Cerebellar nuclear complex (tissue), 1 donor: ENCODE measurements at regions not wholly inside any gene's neighbourhood (a gene's known extent, or its start where the extent isn't known, plus 50 kb on each side); places are given as distances from the start of the nearest gene placed in this dataset.
"Not testable (repeated sequence)": the region's sequence is repeated elsewhere in the genome, so short reads cannot be mapped to it uniquely, and the experiment has no call there.

Experiments
- DNase-seq, 2 experiments: peaks; one replicate each; lab custom pipeline; 2025; lab: John Stamatoyannopoulos, UW

DNA sequence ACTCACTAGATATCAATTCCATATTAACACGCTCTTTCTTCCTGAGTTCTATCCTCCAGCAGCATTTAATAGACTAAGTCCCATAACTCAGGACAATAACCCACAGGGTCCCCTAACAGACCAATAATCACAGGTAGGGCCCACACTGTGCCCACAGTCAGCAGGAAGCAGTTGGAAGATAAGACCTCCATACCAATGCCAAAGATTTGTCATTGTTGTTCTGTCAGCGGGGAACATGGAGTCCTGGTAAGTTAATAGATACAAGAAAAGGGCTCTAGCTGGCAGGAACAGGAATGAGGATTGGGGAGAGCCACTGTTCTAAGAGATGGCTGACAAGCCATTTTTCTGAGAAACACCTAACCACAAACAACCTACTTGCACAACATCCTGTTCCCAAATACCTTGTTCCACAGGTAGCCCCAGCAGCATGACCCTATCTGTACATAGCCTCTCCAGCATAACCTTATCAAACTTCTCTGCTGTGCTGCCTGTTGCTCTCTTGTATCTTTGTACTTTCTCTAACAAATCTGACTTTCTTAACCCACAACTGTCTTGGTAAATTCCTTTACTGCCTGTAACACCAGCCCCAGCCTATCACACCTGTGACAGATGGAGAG lies 142.0 kb upstream of the KCNJ15 start:
- DNase-seq, result no peak

DNA sequence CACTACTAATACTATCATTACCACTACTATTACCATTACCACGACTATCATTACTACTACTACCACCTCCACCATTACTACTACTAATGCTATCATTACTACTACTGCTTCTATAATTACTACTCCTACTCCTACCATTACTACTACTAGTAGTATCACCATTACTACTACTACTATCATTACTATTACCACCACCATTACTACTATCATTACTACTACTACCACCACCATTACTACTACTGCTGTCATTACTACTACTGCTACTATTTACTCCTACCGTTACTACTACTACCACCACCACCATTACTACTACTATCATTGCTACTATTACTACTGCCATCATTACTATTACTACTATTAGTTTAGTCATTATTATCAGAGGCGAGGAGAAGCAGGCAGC lies 140.9 kb upstream of the KCNJ15 start:
- no peak for DNase-seq

DNA sequence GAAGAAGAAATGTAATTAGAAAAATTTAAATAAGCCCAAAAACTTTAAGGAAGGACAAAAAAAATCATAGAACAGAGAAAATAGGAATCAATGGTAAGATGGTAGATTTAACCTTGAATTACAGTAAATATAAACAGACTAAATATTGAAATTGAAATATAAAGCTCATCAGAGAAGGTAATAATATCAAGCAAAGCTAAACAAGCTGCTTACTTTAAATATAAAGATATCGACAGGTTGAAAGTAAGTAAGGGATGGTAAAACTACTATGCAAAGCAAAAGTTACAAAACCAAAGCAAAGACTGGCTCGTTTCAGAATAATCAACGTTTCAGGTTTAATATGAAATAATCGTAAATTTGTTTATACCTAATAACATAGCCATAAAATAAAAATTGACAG lies 137.0 kb upstream of the KCNJ15 start:
- DNase-seq, result no peak

DNA sequence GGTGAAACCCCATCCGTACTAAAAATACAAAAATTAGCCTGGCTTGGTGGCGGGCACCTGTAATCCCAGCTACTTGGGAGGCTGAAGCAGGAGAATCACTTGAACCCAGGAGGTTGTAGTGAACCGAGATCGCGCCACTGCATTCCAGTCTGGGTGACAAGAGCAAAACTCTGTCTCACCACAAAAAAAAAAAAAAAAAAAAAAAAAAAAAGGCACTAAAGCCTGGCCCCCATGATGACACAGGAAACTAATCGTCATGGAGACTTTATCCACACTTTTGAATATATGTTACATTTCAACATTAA lies 136.2 kb upstream of the KCNJ15 start:
- not testable (repeated sequence) for DNase-seq

DNA sequence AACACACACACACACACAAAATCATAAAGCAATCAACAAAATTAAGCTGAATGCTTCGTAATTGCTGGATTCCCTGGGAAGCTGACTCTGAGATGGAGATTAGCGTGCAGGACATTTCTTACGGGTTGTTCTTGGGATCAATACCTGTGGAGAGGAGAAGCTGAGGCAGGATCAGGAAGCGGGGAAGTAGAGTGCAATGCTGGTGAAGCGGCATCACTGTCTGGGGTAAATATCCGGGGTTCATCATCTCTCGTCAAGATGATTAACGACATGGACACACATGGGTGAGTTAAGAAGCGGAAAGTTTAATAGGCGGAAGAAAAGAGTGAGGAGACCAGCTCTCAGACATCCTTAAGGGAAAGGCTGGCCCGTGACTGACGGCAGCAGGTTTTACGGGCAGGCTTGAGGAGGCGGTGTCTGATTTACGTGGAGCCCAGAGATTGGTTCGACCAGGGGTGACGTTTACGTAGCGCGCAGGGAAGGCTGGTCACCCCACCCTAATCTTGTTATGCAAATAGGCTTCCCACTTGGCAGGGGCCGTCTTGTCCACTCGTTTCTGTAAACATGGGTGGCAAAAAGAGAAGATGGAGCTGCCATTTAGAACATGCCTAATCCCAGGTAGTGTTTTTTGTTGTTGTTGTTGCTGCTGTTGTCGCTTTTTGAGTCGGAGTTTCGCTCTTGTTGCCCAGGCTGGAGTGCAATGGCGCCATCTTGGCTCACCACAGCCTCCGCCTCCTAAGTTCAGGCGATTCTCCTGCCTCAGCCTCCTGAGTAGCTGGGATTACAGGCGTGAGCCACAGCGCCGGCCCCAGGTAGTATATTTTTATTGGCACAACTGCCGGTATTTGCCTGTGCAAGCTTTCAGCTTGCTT lies 135.6 kb upstream of the KCNJ15 start:
- DNase-seq, result no peak

DNA sequence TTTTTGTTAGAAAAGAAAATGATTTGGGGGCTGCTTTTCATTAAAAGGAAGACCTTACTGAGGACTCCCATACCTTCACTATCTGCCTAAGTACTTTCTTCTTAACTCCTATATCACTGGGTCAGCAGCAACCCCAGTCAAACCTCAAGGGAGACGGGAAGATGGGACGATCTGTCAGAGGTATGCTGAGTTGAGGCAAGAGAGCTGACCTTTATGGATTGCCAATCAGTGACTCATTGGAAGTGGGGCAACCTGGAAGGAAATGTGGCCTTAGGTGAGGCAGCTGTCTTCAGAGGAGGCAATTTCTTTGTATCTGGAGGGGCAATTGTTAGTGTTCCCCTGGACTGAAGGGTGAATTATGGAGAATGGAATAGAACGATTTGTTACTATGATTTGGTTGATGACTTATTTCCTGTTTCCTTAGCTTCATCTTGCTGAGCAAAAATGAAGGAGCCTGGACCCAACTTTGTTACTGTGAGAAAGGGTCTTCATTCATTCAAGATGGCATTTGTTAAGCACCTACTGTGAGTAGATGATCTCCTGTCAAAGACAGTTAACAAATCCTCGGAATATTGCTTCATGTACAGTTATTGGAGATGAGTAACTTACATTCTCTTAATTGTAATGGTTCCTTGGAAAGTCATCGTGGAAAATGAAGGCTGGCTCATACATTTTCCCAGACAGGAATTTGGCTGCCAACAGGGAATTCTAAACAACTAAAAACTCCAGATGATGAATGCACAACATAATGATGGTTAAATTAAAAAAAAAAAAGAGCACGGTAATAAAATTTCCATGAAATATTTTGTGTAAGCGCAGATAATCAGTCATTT lies 134.7 kb upstream of the KCNJ15 start:
- no peak for DNase-seq

DNA sequence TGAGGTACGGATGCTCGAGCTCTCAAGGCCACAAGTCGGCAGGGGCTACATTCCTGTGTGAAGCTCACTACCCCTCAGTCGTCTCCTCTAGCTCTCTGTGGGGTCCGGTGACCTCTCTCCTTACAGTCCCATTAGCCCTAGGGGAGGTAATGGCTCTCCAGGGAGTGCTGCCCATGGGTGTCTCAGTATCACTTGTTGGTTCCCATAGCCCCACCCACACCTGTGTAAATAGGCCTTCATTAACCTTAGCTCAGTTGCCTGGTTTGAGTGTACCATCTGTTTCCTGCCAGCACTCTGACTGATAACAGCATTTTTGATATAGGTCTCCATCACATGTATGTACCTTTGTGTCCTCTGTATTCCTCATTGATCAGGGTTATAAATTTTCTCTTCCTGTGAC lies 133.2 kb upstream of the KCNJ15 start:
- no peak for DNase-seq

DNA sequence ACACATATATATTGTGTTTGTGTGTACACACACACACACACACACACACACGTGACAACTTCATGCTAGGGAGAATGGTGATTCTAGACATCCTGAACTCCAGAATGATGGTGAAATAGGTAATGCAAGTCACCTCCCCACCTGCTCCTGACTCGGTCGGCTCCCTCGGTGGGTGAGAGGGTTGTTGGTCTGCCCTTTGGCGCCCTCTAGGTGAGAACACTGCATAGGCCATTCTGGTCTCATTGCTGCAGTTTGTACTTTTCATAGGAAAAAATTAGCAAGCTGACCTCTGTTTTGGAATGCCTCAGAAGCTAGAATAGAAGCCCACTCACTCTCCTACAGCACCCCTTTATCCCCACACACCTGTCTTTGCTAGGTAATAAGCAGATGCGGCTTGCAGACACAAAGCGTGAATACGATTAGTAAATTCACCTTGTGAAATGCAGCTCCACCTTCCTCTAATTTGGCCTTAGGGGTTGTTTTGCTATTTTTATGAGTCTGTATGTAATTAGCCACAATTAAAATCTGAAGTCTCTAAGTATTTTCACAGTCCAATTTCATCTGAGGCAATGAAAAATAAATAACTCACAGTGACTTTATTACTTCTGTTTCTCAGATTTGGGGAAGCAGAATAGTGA lies 130.0 kb upstream of the KCNJ15 start:
- peak in 1 of 2 experiments; percentile 45 for DNase-seq

DNA sequence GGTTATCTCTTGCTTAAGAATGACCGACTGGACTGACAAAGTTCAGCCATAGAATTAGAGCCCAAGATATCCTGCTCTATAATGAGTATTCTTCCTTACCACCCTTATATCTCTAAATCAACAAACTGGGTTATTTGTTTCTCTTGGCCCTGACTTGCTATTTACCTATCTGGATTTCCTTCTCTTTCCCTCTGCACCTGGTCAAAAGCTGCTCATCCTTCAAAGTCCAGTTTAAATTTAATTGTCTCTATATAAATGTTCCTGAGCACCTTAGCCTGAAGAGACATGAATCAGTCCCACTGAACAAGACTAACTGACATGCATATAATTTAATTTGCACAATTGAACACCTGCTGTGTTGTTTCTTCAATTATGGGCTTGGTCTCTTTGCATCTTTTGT lies 127.1 kb upstream of the KCNJ15 start:
- no peak for DNase-seq

DNA sequence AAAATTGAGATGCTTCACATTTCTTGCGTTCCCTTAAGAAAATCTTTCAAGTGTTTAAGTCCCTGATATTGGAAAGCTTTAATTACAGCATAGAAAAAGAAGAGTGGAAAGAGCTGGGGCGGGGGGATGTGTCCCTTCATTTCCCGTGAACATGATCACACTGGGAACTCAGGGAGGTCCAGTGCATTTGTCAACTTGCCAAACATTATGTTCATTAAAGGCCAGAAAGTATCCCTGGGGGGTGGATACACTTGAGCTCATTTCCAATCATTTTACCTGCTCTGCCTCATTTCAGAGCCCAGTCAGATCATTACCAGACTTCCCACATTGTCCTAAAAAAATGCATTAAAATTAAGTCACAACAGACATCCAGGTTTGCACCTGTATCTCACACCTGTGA lies 123.6 kb upstream of the KCNJ15 start:
- DNase-seq, result no peak

DNA sequence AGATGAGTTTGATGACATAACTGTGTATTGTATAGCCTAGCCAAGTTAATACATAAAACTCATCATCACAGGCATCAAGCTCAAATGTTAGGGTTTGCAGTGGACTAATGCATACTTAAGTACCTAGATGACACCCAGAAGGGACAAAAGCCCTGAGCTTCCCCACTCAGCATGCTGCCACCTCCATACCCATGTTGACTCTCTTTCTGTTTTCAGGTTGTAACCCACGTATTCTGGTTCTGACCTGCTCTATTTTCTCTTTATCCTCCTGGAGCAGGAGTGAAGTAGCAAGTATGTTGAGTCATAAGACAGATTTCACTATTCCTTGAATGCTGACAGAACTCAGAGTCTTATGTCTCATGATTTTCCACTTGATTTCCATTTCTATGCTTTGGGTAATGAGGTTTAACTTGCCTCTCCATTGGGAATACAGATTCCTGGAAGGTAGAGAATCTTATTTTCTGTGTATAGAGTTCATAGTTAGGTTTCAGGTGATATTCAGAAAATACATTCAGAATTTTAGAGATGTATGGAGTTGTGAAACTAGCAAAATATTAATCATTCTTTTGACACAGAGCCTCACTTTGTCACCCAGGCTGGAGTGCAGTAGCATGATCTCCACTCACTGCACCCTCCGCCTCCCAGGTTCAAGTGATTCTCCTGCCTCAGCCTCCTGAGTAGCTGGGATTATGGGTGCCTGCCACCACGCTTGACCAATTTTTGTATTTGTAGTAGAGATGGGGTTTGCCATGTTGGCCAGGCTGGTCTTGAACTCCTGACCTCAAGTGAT lies 122.5 kb upstream of the KCNJ15 start:
- DNase-seq, result no peak

DNA sequence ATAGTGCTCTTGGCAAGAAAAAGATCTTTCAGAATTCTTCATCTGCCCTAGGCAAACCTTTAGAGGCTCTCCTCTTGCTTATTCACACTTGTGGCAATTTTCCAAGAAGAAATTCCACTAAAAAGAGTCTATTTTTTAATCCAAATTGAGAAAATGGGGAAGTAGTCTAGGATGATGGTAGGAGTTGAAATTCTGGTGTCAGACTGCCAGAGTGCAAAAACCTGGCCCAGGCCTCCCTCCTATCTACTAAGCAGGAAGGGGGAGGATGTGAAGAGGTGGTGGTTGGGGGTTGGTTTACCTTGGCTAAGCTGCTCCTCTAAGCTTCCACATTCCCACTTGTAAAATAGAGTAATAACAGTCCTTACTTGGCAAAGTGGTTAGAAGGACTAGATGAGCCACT lies 120.6 kb upstream of the KCNJ15 start:
- no peak for DNase-seq

DNA sequence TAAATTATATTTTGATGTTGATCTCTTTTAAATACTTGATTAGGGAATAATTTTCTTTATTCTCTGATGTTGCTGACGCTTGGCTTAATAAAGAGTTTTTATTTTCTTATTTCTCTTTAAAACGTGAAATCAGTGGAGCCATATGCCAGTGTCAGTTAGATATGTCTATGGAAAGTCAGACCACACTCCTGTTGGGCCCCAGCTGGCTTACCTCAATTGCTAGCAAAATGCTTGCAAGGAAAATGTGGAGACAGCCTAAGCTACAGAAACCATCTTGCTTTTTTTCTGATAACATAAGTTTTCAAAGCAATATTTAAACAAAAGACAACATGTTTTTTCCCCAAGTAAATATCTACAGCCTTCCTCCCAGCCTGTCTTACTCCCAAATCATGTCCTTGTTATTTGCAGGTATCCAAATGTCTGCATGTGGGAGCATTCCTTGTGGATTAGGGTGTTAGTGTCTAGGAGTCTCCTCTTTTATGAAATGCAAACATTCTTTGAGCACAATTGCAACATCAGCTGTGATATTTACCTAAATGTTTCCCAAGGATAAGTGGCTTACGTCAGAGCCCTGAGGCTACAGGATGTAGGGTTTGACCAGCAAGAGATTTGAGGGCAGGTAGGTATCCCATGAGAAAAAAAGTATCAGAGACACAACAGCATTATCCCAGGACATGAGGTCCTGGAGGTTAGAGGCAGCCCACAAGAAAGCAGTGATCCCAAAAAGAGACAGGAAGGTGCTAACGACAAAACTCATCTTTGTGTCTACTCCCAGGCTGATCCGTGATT lies 117.2 kb upstream of the KCNJ15 start:
- DNase-seq, result no peak

DNA sequence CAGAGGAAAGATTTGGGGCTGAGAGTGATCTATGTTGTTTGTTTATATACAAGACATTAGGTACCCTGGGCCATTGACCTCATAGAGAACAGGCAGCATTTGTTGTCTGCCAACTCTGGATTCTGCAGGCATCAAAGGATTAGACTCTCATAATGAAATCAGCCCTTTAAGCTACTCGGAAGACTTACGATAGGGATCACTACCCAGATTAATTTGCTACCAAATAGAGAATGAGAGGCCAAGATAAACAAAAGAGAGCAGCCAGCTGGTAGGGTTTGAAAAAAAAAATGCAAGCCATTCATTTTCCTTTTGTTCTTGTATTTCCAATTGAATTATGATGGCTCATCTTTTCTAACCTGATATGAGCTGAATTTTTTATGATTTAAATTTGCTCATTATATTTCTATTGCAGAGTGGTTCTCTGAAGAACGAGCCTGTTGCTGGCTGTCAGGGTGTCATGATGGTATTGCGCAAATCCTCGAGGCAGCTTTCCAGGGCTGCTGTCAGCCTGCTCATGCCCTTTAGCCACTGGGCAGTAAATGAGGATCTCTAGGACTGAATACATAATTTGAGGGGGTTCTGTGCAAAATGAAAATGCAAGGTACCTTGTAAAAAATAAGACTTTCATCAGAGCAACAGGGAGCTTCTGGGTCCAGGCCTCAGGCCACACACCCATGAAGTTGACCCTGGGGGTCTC lies 116.4 kb upstream of the KCNJ15 start:
- DNase-seq, result no peak

DNA sequence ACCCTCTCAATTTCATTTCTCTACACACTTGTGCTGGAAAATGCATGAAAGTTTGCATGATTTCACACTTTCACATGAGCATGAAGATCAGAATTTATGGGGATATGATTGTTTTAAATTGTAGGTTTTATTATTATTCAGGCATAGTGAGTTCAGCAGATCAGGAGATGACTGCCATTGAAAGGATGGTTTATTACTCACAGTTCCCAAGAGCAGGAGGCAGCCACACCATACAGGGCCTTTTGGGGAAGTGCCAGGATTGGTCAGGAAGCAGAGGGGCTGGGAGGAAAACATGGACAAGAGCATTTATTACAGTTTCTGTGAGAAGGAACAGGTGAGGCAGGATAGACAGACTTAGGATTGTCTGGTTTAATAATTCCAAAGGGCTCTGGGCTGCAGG lies 114.6 kb upstream of the KCNJ15 start:
- no peak for DNase-seq

DNA sequence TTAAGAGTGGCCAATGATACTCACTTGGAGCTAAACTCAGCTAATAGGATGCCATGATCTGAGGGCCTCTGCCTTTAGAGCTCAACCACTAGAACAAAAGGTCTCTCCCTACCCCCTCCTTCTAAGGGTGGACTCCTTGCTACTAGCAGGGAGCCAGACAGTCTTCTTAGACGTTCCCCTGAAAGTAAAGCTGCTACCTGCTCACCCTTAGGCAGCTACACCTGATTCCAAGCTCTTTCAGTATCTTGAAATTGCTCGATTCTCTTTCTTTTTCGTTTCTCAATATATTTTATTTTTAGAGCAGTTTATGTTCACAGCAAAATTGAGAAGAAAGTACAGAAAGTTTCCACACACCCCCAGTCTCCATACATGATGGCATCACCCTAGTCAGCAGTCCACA lies 112.6 kb upstream of the KCNJ15 start:
- no peak for DNase-seq

DNA sequence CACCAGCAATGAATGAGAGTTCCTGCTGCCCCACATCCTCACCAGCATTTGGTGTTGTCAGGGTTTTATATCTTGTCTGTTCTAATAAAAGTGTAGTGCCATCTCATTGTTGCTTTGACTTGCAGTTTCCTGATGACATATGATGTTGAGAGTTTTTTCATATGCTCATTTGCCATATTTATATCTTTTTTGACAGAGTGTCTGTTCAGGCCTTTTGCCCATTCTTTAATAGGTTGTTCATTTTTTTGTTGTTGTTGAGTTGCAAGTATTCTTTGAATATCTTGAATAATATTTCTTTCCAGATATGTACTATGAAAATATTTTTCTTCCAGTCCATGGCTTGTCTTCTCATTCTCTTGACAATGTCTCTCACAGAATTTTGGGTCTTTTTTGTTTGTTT lies 111.7 kb upstream of the KCNJ15 start:
- no peak for DNase-seq

DNA sequence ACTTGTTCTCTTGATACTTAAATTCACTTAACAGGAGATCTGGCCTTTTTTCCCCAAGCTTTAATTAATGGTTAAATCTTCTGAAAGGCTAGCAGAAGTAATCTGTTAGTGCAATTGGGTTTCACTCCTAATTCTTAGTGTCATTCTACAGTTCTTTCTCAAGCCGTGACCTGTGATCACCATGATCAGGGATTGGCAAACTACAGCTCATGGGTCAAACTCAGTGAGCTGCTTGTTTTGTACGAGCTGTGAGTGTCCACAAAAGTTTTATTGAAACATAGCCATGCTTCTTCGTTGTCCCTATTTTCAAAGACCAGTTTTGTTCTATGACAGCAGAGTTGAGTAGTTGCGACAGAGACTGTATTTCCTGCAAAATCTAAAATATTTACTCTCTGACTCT lies 109.4 kb upstream of the KCNJ15 start:
- no peak for DNase-seq

DNA sequence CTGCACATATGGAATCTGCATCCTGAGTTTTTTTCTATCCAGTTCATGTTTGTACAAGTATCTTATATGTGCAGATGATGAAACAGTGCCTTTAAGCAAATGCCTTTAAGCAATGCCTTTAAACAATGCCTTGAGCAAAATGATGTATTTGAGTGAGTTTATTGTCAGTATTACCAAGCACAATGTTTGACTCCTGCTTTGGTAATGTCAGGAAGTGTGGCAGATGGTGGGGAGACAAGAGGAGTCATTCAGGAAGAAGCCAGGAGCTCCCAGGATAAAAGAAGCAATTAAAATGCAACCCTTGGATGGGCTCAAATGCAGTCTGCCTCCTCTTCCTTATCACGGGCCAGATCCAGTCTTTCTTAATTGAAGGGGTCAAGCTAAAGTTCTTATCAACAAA lies 108.7 kb upstream of the KCNJ15 start:
- no peak for DNase-seq

DNA sequence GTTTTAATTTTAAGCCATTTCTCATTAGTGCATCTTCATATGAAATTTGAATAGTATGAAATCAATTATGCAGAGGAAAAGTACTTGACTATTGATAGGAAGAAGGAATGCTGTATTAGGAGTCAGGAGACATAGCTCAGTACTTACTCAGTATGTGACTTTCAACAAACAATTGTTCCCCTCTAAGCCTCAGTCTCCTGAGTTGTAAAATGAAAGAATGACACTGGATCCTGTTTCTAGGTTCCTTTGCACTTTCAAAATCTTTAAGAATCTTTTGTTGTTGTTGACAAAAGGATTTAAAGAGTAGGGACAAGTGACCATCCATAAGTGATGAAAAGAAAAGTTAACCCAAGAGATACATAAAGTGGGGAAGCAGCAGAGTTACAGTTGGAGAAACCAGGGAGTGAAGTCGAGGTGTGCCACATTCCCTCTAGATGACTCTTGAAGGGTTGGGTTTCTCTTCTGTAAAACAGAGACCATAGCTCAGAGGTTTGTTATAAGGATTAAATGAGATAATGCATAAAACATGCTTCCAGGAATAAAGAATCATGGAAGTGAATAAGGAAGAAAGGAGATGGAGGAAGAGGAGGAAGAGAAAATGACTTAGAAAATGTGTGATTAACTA lies 105.7 kb upstream of the KCNJ15 start:
- no peak for DNase-seq
